ENCODE measurements at regions not wholly inside any gene's neighbourhood (a gene's known extent, or its start where the extent isn't known, plus 50 kb on each side); places are given as distances from the start of the nearest gene placed in this dataset.

DNA sequence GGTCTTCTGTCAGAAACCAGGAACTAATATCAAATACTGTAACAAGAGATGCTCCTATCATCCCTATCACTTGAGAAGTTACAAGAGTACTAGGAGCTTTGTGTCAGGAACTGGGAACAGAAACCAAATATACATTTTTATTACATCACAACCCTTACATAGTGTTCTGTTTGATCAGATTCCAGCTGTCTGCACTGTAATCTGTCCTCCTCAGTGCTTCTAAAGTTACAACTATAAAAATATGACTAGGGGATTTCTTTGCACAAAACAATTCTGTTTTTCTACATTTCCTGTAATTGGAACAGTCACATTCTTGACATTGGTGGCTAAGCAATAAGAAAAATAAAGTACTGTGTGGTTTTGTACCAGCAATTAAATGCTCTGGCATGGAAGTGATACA is 686.0 kb downstream of the PDHA2 start:
- DNase-seq (ENCODE audit: low spot score), result no peak
- TF ChIP-seq, protein P1, sequence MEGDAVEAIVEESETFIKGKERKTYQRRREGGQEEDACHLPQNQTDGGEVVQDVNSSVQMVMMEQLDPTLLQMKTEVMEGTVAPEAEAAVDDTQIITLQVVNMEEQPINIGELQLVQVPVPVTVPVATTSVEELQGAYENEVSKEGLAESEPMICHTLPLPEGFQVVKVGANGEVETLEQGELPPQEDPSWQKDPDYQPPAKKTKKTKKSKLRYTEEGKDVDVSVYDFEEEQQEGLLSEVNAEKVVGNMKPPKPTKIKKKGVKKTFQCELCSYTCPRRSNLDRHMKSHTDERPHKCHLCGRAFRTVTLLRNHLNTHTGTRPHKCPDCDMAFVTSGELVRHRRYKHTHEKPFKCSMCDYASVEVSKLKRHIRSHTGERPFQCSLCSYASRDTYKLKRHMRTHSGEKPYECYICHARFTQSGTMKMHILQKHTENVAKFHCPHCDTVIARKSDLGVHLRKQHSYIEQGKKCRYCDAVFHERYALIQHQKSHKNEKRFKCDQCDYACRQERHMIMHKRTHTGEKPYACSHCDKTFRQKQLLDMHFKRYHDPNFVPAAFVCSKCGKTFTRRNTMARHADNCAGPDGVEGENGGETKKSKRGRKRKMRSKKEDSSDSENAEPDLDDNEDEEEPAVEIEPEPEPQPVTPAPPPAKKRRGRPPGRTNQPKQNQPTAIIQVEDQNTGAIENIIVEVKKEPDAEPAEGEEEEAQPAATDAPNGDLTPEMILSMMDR (IDR thresholded peaks at IDR 0.05), result no peak
- ATAC-seq (ENCODE audit: low FRiP score), result no peak

DNA sequence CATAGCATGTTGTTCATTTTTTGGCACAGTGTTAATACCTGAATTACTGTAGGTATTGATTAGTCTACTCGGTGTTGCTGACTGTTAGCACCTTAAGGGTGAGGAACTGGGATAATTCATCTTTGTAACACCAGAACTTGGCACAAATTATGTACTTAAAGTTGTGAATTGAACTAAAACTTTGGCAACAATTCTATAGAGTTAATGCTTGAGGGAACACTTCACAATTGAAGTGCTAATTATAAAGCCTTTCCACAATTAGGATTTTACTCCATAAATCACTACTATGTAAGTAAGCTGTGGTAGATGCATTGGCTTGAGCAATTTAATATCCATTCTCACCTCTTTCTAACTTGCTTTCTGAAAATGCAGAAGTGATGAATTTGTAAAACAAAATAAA is 686.7 kb downstream of the PDHA2 start:
- TF ChIP-seq, protein P1 (IDR thresholded peaks at IDR 0.05), result no peak
- ATAC-seq (ENCODE audit: low FRiP score) (no peak), DNase-seq (ENCODE audit: low spot score) (no peak)

DNA sequence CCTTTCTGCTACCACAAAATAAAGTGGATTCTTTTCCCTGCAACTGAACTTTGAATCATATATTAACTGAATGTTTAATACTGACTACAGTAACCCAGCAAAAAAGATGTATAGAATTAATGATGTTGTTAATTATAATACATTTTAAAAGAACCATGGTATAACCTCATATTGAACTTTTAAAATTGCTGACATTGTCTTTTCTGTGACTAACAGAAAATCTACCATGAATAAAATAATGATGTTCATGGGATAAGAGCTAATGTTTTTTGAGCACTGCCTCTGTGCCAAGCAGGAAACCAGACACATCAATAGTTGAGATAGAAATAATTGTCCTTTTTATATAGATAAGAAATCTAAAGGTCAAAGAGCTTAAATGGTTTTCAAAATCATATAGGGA is 691.9 kb downstream of the PDHA2 start:
- TF ChIP-seq, protein P1 (IDR thresholded peaks at IDR 0.05), result no peak
- ATAC-seq (ENCODE audit: low FRiP score), result no peak

DNA sequence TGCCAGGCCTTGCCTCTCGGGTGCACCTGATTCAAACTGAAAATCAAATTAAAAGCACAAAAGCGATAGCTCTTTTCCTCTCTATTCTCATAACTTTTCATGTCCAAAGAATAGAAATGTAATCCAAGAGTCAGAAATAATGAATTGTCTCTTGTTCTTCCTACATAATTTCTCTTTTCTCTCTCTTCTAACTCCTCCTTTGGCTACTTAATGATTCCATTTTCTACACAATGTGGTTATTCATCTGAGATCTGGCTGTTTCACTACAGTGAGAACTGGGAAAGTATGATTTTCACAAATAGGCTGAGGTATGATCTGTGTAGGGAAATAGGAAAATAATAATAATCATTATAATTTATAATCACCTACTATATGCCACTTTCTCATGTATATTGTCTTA is 703.5 kb downstream of the PDHA2 start:
- TF ChIP-seq, protein P1 (IDR thresholded peaks at IDR 0.05), result no peak
- no peak for ATAC-seq (ENCODE audit: low FRiP score)
- no peak for DNase-seq (ENCODE audit: low spot score)

More for the DNA sequence above, 691.9 kb downstream of the PDHA2 start:
- no peak for DNase-seq (ENCODE audit: low spot score)

- ATAC-seq (ENCODE audit: low FRiP score) (no peak), DNase-seq (ENCODE audit: low spot score) (no peak)
- TF ChIP-seq, protein P1 (IDR thresholded peaks at IDR 0.05), result no peak
Measured at GRCh38 chr4:96558466-96558865, 718.6 kb downstream of the PDHA2 start.

- DNase-seq (ENCODE audit: low spot score), result no peak
- TF ChIP-seq, protein P1 (IDR thresholded peaks at IDR 0.05), result no peak
- ATAC-seq (ENCODE audit: low FRiP score), result no peak
Measured at GRCh38 chr4:96566755-96567154, 726.9 kb downstream of the PDHA2 start.

DNA sequence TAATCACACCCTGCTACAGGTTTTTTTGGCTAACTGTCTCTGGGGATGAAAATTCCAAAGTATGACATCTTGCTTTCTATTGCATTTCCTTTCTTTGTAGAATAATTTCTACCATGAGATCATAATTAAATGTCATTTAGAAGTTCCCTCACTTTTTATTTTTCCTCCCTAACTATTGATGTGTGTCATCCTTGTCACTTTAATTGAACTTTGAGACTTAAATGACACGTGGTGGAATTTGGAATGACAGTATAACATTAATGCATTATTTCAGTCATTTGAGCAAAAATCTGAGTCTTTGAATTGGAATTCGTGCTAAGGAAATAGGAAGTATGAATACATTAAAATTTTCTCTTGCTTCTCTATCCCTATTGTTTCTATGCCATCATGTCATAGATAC is 745.4 kb downstream of the PDHA2 start:
- DNase-seq (ENCODE audit: low spot score), result no peak
- TF ChIP-seq, protein P1 (IDR thresholded peaks at IDR 0.05), result no peak
- ATAC-seq (ENCODE audit: low FRiP score), result no peak

All from omental fat pad (tissue), 3 donors.